Activated CD8-positive, alpha-beta memory T cell treated with anti-CD3 and anti-CD28 coated beads, Interleukin-2, amount 10 ng/mL, durations not matched to agents 7 days and 5 days (primary cell): ENCODE measurements at regions not wholly inside any gene's neighbourhood (a gene's known extent, or its start where the extent isn't known, plus 50 kb on each side); places are given as distances from the start of the nearest gene placed in this dataset.
"Not testable (repeated sequence)": the region's sequence is repeated elsewhere in the genome, so short reads cannot be mapped to it uniquely, and the experiment has no call there.

Experiments
- ATAC-seq: fragments of 150-1000 bp; cut with Tn5 transposase; one replicate; pipeline ENCODE4 v1.10.0; 2021; ENCODE audit warnings: moderate library complexity
- CTCF ChIA-PET: fragments of 350-600 bp; sonication (Branson Sonifier 250); formaldehyde crosslinking; loops from one replicate; lab custom pipeline; 2021; ENCODE audit warnings: antibody characterized with exemption; lab: Charles Lee
- DNase-seq: peaks from one replicate; pipeline ENCODE4 v3.0.0-alpha.2; 2020
- H3K27ac Mint-ChIP-seq: one replicate; pipeline ENCODE4 v1.8.0; 2021; ENCODE audit warnings: mild to moderate bottlenecking, mixed read lengths
- H3K27me3 Mint-ChIP-seq: one replicate; pipeline ENCODE4 v1.8.0; 2021; ENCODE audit warnings: mixed read lengths
- H3K36me3 Mint-ChIP-seq: one replicate; pipeline ENCODE4 v1.8.0; 2021; ENCODE audit warnings: mild to moderate bottlenecking, mixed read lengths
- H3K4me1 Mint-ChIP-seq: one replicate; pipeline ENCODE4 v1.8.0; 2021; ENCODE audit warnings: mixed read lengths
- H3K4me3 Mint-ChIP-seq: one replicate; pipeline ENCODE4 v1.8.0; 2021; ENCODE audit warnings: mild to moderate bottlenecking, moderate library complexity, mixed read lengths
- H3K9me3 Mint-ChIP-seq: one replicate; pipeline ENCODE4 v1.8.0; 2022; ENCODE audit warnings: low read depth, mixed read lengths

DNA sequence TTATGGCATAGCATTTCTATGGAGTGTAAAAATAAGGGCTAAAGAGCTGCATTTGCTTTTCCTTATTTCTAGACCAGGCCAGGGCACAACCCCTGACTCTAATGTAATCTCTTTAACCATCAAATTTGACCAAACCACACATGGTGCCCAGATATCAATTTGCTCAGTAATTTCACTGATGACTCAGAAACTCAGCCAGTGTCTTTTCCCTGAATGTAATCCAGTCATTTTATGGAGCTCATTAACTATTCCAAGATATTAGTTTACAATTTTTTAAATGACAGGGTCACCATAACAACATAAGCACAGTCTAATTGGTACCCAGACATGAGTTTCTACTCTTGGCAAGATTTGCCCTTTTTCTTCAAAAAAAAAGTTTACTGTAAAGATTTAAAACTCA, 270.8 kb upstream of the AGAP1 start:
- H3K27ac Mint-ChIP-seq = no peak overlapping the region
- no peak for ATAC-seq
- peaks cover 10% of the 10 kb centered on the region for H3K27me3 Mint-ChIP-seq
- CTCF ChIA-PET = no interaction called here
- no peak overlapping the region for H3K4me3 Mint-ChIP-seq
- H3K9me3 Mint-ChIP-seq = no peaks in the 10 kb centered on the region
- H3K4me1 Mint-ChIP-seq = no peaks in the 10 kb centered on the region
- DNase-seq = no peak
- no peaks in the 10 kb centered on the region for H3K36me3 Mint-ChIP-seq

- DNase-seq = no peak
- Mint-ChIP-seq H3K27ac (no peak overlapping the region), H3K4me3 (no peak overlapping the region), H3K4me1 (no peaks in the 10 kb centered on the region), H3K9me3 (no peaks in the 10 kb centered on the region), H3K36me3 (no peaks in the 10 kb centered on the region), H3K27me3 (peaks cover 10% of the 10 kb centered on the region)
- ATAC-seq = no peak
- CTCF ChIA-PET = no interaction called here
Observed at GRCh38 chr2:235224410-235224809, 269.4 kb upstream of the AGAP1 start.

- no peaks in the 10 kb centered on the region for H3K9me3 Mint-ChIP-seq
- H3K4me3 Mint-ChIP-seq = no peak overlapping the region
- DNase-seq (no peak), ATAC-seq (no peak)
- H3K36me3 Mint-ChIP-seq = no peaks in the 10 kb centered on the region
- H3K4me1 Mint-ChIP-seq = no peaks in the 10 kb centered on the region
- H3K27me3 Mint-ChIP-seq = peaks cover 13% of the 10 kb centered on the region
- no peak overlapping the region for H3K27ac Mint-ChIP-seq
- CTCF ChIA-PET = no interaction called here
Observed at GRCh38 chr2:235225261-235225660, 268.6 kb upstream of the AGAP1 start.

GRCh38 chr2:235227590-235227989, 266.3 kb upstream of the AGAP1 start:
- Mint-ChIP-seq H3K36me3 (no peaks in the 10 kb centered on the region), H3K27me3 (peaks cover 23% of the 10 kb centered on the region), H3K4me1 (no peaks in the 10 kb centered on the region), H3K4me3 (no peak overlapping the region), H3K9me3 (no peaks in the 10 kb centered on the region), H3K27ac (no peak overlapping the region)
- DNase-seq (no peak), ATAC-seq (no peak)
- CTCF ChIA-PET = no interaction called here

GRCh38 chr2:235228422-235228821, 265.4 kb upstream of the AGAP1 start:
- H3K9me3 Mint-ChIP-seq, DNase-seq, ATAC-seq, H3K36me3 Mint-ChIP-seq, CTCF ChIA-PET, H3K4me1 Mint-ChIP-seq, H3K27ac Mint-ChIP-seq, H3K4me3 Mint-ChIP-seq: not testable (repeated sequence)
- H3K27me3 Mint-ChIP-seq = peaks cover 19% of the 10 kb centered on the region

- Mint-ChIP-seq H3K27me3 (peaks cover 16% of the 10 kb centered on the region), H3K4me1 (no peaks in the 10 kb centered on the region), H3K36me3 (no peaks in the 10 kb centered on the region), H3K27ac (no peak overlapping the region), H3K4me3 (no peak overlapping the region), H3K9me3 (no peaks in the 10 kb centered on the region)
- ATAC-seq (no peak), DNase-seq (no peak)
- CTCF ChIA-PET = no interaction called here
Observed at GRCh38 chr2:235229236-235229635, 264.6 kb upstream of the AGAP1 start.

DNA sequence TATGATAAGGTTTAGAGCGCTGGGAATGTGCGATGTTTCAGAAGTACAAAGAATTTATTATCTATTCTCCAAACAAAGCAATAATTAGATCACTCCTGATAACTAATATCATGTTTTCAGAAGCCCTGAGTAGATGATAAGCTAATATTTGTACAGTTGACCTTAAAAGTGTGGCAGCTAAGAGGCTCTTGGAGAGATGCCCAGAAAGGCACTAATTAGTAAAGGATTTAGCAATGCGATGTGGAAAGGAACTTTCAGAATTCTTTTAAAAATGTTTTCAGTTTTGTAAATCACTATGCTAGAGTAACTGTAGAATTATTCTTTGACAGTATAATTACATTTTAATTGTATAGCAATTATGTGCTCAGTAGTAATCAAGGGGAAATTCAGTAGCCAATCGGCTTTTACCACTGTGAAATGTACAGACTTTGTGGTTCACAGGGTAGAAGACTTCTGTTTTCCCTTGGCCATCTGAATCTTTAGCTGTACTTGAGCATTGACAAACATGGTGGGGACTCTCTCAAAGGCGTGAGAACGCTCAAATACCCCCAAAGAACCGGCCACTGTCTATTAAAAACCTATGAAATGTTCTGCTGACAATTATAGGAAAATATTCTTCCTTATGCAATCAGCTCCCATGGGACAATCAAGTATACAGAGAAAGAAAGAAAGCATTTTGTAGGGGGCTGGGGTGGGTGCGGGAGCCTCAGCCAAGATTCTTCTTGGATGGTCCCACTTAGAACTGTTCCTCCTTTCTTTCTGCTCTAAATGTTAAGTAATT, 262.8 kb upstream of the AGAP1 start:
- no peak overlapping the region for H3K4me3 Mint-ChIP-seq

DNA sequence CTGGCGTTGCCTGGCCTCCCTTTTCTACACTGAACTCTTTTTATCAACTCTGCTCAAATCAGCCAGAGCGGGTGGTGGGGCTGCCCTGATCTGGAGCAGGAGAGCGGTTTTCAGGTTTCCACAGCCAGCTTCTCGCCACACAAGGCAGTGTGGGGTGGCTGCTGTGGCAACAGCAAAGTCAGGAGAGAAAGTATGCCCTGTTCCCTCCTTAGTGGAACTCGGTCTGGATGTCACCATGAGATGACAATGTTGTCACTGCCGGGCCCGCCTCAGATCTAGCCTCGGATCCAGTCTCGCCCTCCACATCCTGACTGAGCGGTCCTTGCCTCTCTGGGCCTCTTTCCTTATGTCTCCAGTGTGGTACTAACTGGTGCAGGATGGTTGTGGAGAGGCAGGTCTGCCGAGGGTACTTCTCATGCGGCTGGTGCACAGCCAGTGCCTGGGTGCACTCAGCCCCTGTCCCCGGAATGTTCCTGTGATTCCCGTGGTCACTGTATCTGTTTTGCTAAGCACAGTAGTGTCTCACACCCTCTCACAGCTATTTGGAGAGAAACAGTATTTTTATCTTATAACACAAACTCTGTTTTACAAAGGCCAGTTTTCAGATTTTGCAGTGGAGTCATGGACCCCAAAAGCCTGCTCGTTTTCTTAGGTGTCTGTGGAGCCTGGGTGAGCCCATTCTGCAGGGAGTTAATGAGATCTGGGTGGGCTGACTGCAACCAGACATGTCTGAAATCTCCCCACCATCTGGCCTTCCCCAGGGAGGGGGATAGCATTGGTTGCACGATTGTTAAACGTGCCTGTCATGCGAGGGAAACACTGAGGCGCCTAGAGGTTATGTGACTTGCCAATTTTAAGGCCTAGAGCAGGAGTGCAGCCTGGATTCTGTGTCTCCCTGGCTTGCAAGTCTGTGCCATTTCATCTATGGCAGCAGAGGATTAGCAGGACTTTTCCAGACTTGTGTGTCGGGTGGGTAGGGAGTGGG, 261.1 kb upstream of the AGAP1 start:
- Mint-ChIP-seq H3K4me1 (no peaks in the 10 kb centered on the region), H3K27me3 (peaks cover 15% of the 10 kb centered on the region), H3K9me3 (no peaks in the 10 kb centered on the region), H3K4me3 (no peak overlapping the region), H3K27ac (no peak overlapping the region), H3K36me3 (no peaks in the 10 kb centered on the region)
- ATAC-seq (no peak), DNase-seq (no peak)
- CTCF ChIA-PET = no interaction called here

More for the DNA sequence above, 262.8 kb upstream of the AGAP1 start:
- H3K4me1 Mint-ChIP-seq = no peaks in the 10 kb centered on the region
- CTCF ChIA-PET = no interaction called here
- H3K27me3 Mint-ChIP-seq = peaks cover 16% of the 10 kb centered on the region
- H3K27ac Mint-ChIP-seq = no peak overlapping the region
- no peak for DNase-seq
- no peaks in the 10 kb centered on the region for H3K9me3 Mint-ChIP-seq
- no peaks in the 10 kb centered on the region for H3K36me3 Mint-ChIP-seq
- no peak for ATAC-seq

DNA sequence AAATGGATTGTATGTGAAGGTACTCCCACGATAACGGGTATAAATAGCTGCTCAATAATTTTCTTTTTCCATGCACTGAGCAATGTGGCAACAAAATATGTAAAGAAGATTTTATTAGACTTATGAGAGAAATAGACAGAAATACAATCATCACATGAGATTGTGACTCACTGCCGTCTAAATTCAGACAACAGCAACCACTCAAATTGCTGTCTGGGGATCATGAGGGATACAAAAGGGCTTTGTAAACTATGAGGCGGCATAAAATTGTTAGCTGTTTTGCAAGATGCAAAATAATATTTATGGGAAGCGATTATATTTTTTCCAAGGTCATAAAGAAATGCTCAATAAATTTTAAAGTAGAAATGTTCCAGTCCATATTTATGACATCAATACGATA, 259.1 kb upstream of the AGAP1 start:
- Mint-ChIP-seq H3K27ac (no peak overlapping the region), H3K4me1 (no peaks in the 10 kb centered on the region), H3K27me3 (peaks cover 17% of the 10 kb centered on the region), H3K9me3 (no peaks in the 10 kb centered on the region), H3K4me3 (no peak overlapping the region), H3K36me3 (no peaks in the 10 kb centered on the region)
- no peak for DNase-seq
- CTCF ChIA-PET = no interaction called here
- no peak for ATAC-seq

GRCh38 chr2:235235977-235236767, 257.7 kb upstream of the AGAP1 start:
- CTCF ChIA-PET = no interaction called here
- no peaks in the 10 kb centered on the region for H3K4me1 Mint-ChIP-seq
- H3K27me3 Mint-ChIP-seq = peaks cover 16% of the 10 kb centered on the region
- ATAC-seq (no peak), DNase-seq (no peak)
- H3K4me3 Mint-ChIP-seq = no peak overlapping the region
- no peak overlapping the region for H3K27ac Mint-ChIP-seq
- no peaks in the 10 kb centered on the region for H3K36me3 Mint-ChIP-seq
- H3K9me3 Mint-ChIP-seq = no peaks in the 10 kb centered on the region

GRCh38 chr2:235238537-235238936, 255.3 kb upstream of the AGAP1 start:
- DNase-seq (no peak), ATAC-seq (no peak)
- CTCF ChIA-PET = no interaction called here
- no peaks in the 10 kb centered on the region for H3K36me3 Mint-ChIP-seq
- peaks cover 15% of the 10 kb centered on the region for H3K27me3 Mint-ChIP-seq
- no peak overlapping the region for H3K27ac Mint-ChIP-seq
- no peak overlapping the region for H3K4me3 Mint-ChIP-seq
- H3K9me3 Mint-ChIP-seq = no peaks in the 10 kb centered on the region
- no peaks in the 10 kb centered on the region for H3K4me1 Mint-ChIP-seq

- Mint-ChIP-seq H3K36me3 (no peaks in the 10 kb centered on the region), H3K27ac (no peak overlapping the region), H3K4me1 (peaks cover 2% of the 10 kb centered on the region), H3K9me3 (no peaks in the 10 kb centered on the region), H3K4me3 (no peak overlapping the region), H3K27me3 (peaks cover 24% of the 10 kb centered on the region)
- CTCF ChIA-PET = no interaction called here
- DNase-seq (no peak), ATAC-seq (no peak)
Observed at GRCh38 chr2:235240574-235240973, 253.3 kb upstream of the AGAP1 start.
